Progenitor cell of endocrine pancreas (in vitro differentiated cells): ENCODE measurements at regions not wholly inside any gene's neighbourhood (a gene's known extent, or its start where the extent isn't known, plus 50 kb on each side); places are given as distances from the start of the nearest gene placed in this dataset.

Experiments used
- DNase-seq: peaks from one replicate; pipeline ENCODE4 v3.0.0; 2021; ENCODE audit warnings: low spot score; ENCODE audit not compliant: unreplicated experiment
- H3K27ac Mint-ChIP-seq: 2 replicates; pipeline ENCODE4 v1.8.0; 2021; ENCODE audit warnings: mild to moderate bottlenecking, moderate library complexity, mixed read lengths
- H3K27me3 Mint-ChIP-seq: 2 replicates; pipeline ENCODE4 v1.8.0; 2021; ENCODE audit warnings: mixed read lengths
- H3K36me3 Mint-ChIP-seq: 2 replicates; pipeline ENCODE4 v1.8.0; 2022; ENCODE audit warnings: mixed read lengths; ENCODE audit not compliant: insufficient read depth
- H3K4me1 Mint-ChIP-seq: 2 replicates; pipeline ENCODE4 v1.8.0; 2021; ENCODE audit warnings: low read depth, mixed read lengths
- H3K4me3 Mint-ChIP-seq: 2 replicates; pipeline ENCODE4 v1.8.0; 2021; ENCODE audit warnings: low read depth, mild to moderate bottlenecking, moderate library complexity, mixed read lengths
- H3K9me3 Mint-ChIP-seq: 2 replicates; pipeline ENCODE4 v1.8.0; 2021; ENCODE audit warnings: low read depth, mixed read lengths
- TF ChIP-seq, protein P1 (sequence below): fragments of 200-600 bp; sonication (generic); IDR thresholded peaks from one replicate; pipeline ENCODE4 v1.5.0; 2021; ENCODE audit warnings: antibody characterized with exemption, mild to moderate bottlenecking; ENCODE audit not compliant: unreplicated experiment

GRCh38 chr3:180528843-180529242, 73.1 kb upstream of the TTC14 start:
- DNase-seq, result no peak
- Mint-ChIP-seq H3K27me3 (peaks cover 6% of the 10 kb centered on the region), H3K36me3 (no peaks in the 10 kb centered on the region), H3K9me3 (peaks cover 5% of the 10 kb centered on the region), H3K4me1 (no peaks in the 10 kb centered on the region), H3K4me3 (no peak overlapping the region), H3K27ac (no peak overlapping the region)
- TF ChIP-seq, protein P1, sequence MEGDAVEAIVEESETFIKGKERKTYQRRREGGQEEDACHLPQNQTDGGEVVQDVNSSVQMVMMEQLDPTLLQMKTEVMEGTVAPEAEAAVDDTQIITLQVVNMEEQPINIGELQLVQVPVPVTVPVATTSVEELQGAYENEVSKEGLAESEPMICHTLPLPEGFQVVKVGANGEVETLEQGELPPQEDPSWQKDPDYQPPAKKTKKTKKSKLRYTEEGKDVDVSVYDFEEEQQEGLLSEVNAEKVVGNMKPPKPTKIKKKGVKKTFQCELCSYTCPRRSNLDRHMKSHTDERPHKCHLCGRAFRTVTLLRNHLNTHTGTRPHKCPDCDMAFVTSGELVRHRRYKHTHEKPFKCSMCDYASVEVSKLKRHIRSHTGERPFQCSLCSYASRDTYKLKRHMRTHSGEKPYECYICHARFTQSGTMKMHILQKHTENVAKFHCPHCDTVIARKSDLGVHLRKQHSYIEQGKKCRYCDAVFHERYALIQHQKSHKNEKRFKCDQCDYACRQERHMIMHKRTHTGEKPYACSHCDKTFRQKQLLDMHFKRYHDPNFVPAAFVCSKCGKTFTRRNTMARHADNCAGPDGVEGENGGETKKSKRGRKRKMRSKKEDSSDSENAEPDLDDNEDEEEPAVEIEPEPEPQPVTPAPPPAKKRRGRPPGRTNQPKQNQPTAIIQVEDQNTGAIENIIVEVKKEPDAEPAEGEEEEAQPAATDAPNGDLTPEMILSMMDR, result no peak

GRCh38 chr3:180529778-180530177, 72.2 kb upstream of the TTC14 start:
- Mint-ChIP-seq H3K27me3 (peaks cover 6% of the 10 kb centered on the region), H3K9me3 (peaks cover 5% of the 10 kb centered on the region), H3K27ac (no peak overlapping the region), H3K4me1 (no peaks in the 10 kb centered on the region), H3K4me3 (no peak overlapping the region), H3K36me3 (no peaks in the 10 kb centered on the region)
- TF ChIP-seq, protein P1, result no peak
- DNase-seq, result no peak

DNA sequence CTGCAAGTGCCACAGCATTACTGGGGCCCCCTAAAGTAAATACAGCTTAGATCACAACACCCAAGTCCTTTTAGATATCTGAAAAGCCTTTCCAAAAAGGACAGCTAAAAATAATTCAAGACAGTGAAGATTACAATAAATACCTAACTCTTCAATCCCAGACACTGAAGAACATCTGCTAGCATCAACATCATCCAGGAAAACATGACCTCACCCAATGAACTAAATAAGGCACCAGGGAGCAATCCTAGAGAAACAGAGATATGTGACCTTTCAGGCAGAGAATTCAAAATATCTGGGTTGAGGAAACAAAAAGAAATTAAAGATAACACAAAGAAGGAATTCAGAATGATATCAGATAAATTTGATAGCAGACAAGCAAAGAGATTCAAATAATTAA, 71.7 kb upstream of the TTC14 start:
- no peaks in the 10 kb centered on the region for H3K36me3 Mint-ChIP-seq
- peaks cover 6% of the 10 kb centered on the region for H3K27me3 Mint-ChIP-seq

DNA sequence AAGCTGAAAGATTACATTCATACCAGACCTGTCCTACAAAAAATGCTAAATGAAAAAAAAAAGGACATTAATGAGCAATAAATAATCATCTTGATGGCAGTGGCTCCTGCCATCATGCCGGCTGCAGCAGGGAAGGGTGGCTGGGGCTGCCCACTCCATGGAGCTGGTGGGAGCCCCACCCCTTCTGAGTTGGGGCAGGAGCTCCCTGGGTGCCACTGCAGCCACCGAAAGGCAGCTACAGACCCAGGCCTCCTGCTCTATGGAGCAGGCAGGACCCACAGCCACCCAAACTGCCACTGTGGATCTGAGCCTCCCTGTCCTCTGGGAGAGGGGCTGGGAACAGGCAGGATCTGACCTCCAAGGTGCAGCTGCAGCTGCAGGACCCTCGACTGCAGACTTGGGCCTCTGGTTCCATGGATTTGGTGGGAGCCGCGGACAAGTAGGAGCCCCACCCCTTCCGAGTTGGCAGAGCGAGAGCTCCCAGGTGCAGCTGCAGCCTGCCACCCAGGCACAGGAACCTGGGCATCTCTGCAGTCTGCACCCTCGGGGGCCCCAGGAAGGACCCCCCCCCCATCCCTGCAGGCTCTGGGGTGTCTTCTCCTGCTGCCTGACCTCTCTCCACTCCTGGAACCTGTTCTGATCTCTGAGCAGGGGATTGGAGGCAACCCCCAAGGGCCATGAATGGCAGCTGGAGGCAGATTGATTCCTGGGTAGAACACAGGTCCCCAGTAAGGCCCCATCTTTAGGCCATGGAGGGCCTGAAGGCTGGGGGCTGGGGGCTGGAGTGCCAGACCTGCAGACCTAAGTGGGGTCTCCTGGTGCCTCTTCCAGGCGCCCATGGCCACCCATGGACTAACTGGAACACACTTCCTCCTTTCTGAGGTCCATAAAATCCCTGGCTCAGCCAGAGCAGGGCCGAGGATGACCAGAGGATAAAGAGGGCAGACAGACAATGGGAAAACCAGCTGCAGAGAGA, 70.4 kb upstream of the TTC14 start:
- H3K9me3 Mint-ChIP-seq, result no peaks in the 10 kb centered on the region
- no peak overlapping the region for H3K27ac Mint-ChIP-seq
- H3K4me1 Mint-ChIP-seq, result no peaks in the 10 kb centered on the region
- H3K36me3 Mint-ChIP-seq, result no peaks in the 10 kb centered on the region
- H3K27me3 Mint-ChIP-seq, result peaks cover 8% of the 10 kb centered on the region
- no peak for DNase-seq
- no peak overlapping the region for H3K4me3 Mint-ChIP-seq
- TF ChIP-seq, protein P1, result no peak

More for the DNA sequence above, 71.7 kb upstream of the TTC14 start:
- H3K9me3 Mint-ChIP-seq, result peaks cover 5% of the 10 kb centered on the region
- H3K27ac Mint-ChIP-seq, result no peak overlapping the region
- no peak overlapping the region for H3K4me3 Mint-ChIP-seq
- TF ChIP-seq, protein P1, result no peak
- no peak for DNase-seq
- no peaks in the 10 kb centered on the region for H3K4me1 Mint-ChIP-seq

- Mint-ChIP-seq H3K9me3 (peaks cover 7% of the 10 kb centered on the region), H3K4me3 (no peak overlapping the region), H3K36me3 (no peaks in the 10 kb centered on the region), H3K27ac (no peak overlapping the region), H3K27me3 (peaks cover 5% of the 10 kb centered on the region), H3K4me1 (no peaks in the 10 kb centered on the region)
- DNase-seq, result no peak
- TF ChIP-seq, protein P1, result no peak
Measured at GRCh38 chr3:180534828-180535227, 67.1 kb upstream of the TTC14 start.
